AG04450 (cell line): ENCODE measurements at regions not wholly inside any gene's neighbourhood (a gene's known extent, or its start where the extent isn't known, plus 50 kb on each side); places are given as distances from the start of the nearest gene placed in this dataset.

ENCODE experiments used
- CTCF ChIA-PET: fragments of 300-600, 350-600 bp; formaldehyde crosslinking; extraction: SDS; loops from one replicate; lab custom pipeline; 2022; ENCODE audit warnings: antibody characterized with exemption, inconsistent platforms; lab: Charles Lee
- POLR2A ChIA-PET: fragments of 350-600 bp; formaldehyde crosslinking; extraction: SDS; loops from one replicate; lab custom pipeline; 2021; ENCODE audit warnings: antibody characterized with exemption, inconsistent platforms; lab: Yijun Ruan, JAX
- DNase-seq: peaks from one replicate; pipeline ENCODE4 v3.0.0-alpha.2; 2011; ENCODE audit warnings: low read depth, low spot score
- H3K27ac ChIP-seq: one replicate; pipeline ENCODE4 v1.5.1; 2012; ENCODE audit warnings: low read depth, low read length, control low read depth
- H3K27me3 ChIP-seq: one replicate; pipeline ENCODE4 v1.6.0; 2012; ENCODE audit warnings: low read length; ENCODE audit not compliant: control insufficient read depth, insufficient read depth
- H3K4me3 ChIP-seq: 2 replicates; pipeline ENCODE4 v1.5.1; 2011; ENCODE audit warnings: mild to moderate bottlenecking, low read depth, low read length, control low read depth
- H3K9me3 ChIP-seq: 2 replicates; pipeline ENCODE4 v1.5.1; 2012; ENCODE audit warnings: low read length; ENCODE audit not compliant: control insufficient read depth, insufficient read depth
- TF ChIP-seq, protein P1 (sequence below): IDR thresholded peaks from 2 replicates; pipeline ENCODE4 v1.5.1; 2011; ENCODE audit warnings: low read depth, low read length, control low read depth, inconsistent platforms

DNA sequence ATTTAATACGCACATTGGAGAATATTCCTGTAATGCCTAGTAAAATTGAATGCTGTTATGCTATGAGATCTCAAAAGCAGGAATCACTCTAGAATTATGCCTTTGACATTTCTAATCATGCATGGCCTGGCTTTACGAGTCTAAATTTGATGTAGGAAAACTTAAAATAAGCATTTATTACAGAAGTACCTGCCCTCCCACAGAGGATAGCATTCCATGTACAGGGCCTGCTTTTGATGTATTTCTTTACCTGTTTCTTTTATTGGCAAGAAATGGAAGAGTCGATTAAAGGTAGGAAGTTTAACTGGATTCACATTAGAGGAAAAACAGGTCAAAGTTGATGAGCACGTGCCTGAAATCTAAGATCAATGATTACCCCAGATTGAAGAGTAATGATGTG, 219.5 kb downstream of the PCDH7 start:
- ChIA-PET CTCF (no interaction called here), POLR2A (no interaction called here)
- no peaks in the 10 kb centered on the region for H3K9me3 ChIP-seq
- no peak overlapping the region for H3K4me3 ChIP-seq
- DNase-seq: no peak
- no peaks in the 10 kb centered on the region for H3K27me3 ChIP-seq
- no peak overlapping the region for H3K27ac ChIP-seq
- TF ChIP-seq, protein P1, sequence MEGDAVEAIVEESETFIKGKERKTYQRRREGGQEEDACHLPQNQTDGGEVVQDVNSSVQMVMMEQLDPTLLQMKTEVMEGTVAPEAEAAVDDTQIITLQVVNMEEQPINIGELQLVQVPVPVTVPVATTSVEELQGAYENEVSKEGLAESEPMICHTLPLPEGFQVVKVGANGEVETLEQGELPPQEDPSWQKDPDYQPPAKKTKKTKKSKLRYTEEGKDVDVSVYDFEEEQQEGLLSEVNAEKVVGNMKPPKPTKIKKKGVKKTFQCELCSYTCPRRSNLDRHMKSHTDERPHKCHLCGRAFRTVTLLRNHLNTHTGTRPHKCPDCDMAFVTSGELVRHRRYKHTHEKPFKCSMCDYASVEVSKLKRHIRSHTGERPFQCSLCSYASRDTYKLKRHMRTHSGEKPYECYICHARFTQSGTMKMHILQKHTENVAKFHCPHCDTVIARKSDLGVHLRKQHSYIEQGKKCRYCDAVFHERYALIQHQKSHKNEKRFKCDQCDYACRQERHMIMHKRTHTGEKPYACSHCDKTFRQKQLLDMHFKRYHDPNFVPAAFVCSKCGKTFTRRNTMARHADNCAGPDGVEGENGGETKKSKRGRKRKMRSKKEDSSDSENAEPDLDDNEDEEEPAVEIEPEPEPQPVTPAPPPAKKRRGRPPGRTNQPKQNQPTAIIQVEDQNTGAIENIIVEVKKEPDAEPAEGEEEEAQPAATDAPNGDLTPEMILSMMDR: no peak

DNA sequence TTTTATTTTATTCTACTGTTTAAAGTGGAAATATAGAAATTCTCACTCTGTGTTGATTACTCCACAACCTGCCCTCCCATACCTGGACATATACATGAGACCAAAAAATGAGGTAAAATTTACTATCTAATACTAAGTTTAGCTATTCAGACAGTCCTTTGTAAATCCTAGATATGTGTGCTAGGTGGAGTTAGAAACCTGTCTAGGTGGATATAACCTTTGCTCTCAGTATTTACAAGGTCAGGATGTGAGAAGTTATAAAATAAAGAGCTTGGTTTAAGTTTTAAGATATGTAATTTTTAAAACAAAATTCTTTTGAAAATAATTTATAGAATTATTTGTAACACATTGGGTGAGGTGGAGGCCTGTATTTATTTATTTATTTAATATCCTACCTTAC, 221.5 kb downstream of the PCDH7 start:
- TF ChIP-seq, protein P1: no peak
- DNase-seq: no peak
- H3K27ac ChIP-seq: no peak overlapping the region
- no peak overlapping the region for H3K4me3 ChIP-seq
- POLR2A ChIA-PET: no interaction called here
- no peaks in the 10 kb centered on the region for H3K9me3 ChIP-seq
- CTCF ChIA-PET: no interaction called here
- H3K27me3 ChIP-seq: no peaks in the 10 kb centered on the region

DNA sequence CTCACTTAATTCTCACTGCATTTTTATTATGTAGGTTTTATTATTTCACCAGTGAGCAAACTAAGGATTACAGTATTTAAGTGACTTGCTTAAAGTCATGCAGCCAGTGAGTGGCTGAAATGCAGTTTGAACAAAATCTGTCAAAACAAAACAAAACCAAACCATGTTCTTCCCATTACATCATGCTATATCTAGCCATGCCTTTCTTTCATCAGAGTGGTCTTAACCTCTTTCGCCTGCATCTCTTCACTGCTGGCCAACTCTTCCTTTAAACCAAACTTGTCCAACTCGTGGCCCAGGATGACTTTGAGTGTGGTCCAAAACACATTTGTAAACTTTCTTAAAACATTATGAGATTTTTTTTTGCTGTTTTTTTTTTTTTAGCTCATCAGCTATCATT, 223.2 kb downstream of the PCDH7 start:
- no peak overlapping the region for H3K4me3 ChIP-seq
- TF ChIP-seq, protein P1: no peak
- no peaks in the 10 kb centered on the region for H3K27me3 ChIP-seq
- DNase-seq: no peak
- CTCF ChIA-PET: no interaction called here
- H3K9me3 ChIP-seq: no peaks in the 10 kb centered on the region
- H3K27ac ChIP-seq: no peak overlapping the region
- POLR2A ChIA-PET: no interaction called here

DNA sequence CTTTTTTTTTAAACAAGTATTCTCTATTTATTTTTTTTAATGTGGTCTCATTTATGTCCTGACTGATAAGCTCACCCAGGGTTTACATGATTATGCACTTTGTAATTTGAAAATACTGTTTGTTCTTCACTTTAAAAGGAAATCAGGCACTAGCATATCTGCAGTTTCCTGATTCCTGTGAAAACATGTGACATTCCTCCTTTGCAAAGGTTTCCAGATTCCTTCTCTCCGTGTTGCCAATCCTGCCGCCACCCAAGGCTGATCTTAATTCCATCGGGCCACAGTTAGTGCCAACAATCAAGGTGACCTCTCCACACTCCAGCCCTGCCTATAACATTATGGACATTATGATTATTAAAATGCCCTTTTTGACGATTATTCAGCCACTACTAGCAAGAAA, 225.4 kb downstream of the PCDH7 start:
- Histone ChIP-seq H3K27me3 (no peaks in the 10 kb centered on the region), H3K27ac (no peak overlapping the region), H3K9me3 (no peaks in the 10 kb centered on the region), H3K4me3 (no peak overlapping the region)
- CTCF ChIA-PET: interaction anchor here (1.2 kb wide), 1 partner anchor 232 kb away, joined by 3 read pairs; no protein-coding TSS in a partner anchor
- no peak for DNase-seq
- TF ChIP-seq, protein P1: no peak
- POLR2A ChIA-PET: interaction anchor here (0.6 kb wide), 1 partner anchor 226 kb away, joined by 3 read pairs; no protein-coding TSS in a partner anchor

DNA sequence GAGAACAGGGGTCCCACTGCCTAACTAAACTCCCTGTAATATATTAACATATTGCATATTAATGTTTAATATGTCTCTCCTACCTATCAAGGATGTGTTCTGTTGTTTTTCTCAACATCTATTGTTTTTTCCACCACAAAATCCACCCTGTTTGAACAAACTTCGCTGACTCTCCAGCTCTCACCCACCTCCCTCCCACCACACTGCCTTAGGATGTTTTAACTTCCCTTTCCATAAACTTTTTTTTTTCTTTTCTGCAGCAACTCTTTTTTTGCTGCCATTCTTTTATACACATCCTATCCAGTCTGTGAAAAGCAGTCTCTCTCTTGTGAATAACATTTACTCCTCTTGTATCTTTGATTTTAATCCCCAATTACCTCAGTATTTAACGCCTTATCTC, 226.1 kb downstream of the PCDH7 start:
- Histone ChIP-seq H3K4me3 (no peak overlapping the region), H3K27me3 (no peaks in the 10 kb centered on the region), H3K9me3 (no peaks in the 10 kb centered on the region), H3K27ac (no peak overlapping the region)
- DNase-seq: no peak
- CTCF ChIA-PET: no interaction called here
- POLR2A ChIA-PET: no interaction called here
- TF ChIP-seq, protein P1: no peak
